CD4-positive, alpha-beta T cell treated with Interleukin-6 for 4 hours (primary cell): ENCODE measurements at regions not wholly inside any gene's neighbourhood (a gene's known extent, or its start where the extent isn't known, plus 50 kb on each side); places are given as distances from the start of the nearest gene placed in this dataset.
"Not testable (repeated sequence)": the region's sequence is repeated elsewhere in the genome, so short reads cannot be mapped to it uniquely, and the experiment has no call there.

ENCODE experiments used
- DNase-seq: peaks from one replicate; pipeline ENCODE4 v3.0.0-alpha.2; 2020; ENCODE audit warnings: mixed read lengths

DNA sequence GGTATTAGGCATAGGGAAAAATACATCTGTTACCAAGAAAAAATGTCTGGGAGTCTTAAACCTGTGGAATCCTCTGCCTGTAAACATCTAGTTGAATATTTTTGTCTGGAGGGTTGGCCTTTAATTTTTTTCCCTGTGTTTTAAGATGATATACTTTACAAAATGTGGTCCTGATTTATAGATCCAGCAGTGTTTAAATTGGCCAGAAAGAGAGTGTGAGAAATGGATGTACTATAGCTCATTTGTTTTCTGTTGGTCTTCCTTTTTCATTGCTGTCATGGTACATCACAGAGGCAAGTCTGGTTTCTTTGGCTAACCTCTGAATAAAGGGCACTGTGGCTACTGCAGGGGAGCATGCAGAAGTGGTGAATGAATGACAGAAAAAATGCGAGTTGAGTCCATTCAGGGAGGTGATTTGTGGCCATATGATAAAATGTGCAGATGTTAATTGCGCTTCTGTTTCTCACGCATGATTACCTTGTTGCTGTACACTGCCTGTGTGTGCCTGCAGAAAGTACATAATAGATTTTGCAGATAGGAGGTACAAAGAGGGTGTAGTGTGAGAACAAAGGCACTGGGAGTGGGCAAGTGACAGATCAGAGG is 150.0 kb downstream of the NFKBIZ start:
- DNase-seq, result no peak

DNA sequence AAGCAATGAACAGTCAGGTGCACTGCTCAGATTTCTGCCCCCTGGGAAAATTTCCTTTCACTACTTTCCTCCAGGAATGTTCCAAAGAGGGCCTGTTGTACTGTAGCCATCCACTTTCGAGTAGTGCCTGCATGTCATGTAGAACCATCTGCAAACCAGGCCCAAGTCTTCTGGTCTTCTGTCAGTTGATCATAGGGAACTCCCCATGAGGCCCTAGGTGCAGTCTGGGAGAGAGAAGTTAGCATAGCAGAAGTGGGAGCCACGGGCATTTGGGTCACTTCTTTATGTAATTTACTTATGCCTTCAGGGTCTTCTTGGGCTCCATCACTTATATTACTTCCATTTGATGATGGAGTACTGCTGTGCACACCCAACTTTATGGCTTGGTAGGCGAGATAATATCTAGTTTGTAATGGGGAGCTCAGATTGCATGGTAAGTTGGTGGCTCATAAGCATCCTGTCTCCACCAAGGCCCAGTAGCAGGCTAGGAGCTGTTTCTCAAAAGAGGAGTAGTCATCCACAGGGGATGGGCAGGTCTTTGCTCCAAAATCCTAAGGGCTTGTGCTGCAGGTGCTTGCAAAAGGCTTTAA is 151.4 kb downstream of the NFKBIZ start:
- no peak for DNase-seq

- no peak for DNase-seq
These were observed 152.7 kb downstream of the NFKBIZ start for GRCh38 chr3:102002056-102002455.

DNA sequence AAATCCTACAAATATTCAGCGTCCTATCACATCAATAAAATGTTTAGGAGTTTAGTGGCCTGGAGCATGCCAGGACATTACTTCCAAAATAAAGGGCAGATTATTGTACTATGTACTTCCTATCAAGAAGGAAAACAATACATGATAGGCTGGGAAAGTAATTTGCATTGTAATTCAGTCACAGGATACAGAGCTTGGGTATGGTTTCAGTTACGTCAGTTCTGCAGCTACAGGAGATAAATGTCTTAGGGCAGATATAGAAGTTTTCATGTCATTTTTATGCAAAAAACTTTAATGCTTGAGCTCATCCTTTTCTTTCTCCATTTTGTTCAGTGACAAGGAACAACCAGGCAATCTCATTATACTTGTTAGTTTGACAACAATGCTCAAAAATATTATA is 155.2 kb downstream of the NFKBIZ start:
- no peak for DNase-seq

GRCh38 chr3:102005551-102005950 is 156.2 kb downstream of the NFKBIZ start:
- DNase-seq, result no peak

DNA sequence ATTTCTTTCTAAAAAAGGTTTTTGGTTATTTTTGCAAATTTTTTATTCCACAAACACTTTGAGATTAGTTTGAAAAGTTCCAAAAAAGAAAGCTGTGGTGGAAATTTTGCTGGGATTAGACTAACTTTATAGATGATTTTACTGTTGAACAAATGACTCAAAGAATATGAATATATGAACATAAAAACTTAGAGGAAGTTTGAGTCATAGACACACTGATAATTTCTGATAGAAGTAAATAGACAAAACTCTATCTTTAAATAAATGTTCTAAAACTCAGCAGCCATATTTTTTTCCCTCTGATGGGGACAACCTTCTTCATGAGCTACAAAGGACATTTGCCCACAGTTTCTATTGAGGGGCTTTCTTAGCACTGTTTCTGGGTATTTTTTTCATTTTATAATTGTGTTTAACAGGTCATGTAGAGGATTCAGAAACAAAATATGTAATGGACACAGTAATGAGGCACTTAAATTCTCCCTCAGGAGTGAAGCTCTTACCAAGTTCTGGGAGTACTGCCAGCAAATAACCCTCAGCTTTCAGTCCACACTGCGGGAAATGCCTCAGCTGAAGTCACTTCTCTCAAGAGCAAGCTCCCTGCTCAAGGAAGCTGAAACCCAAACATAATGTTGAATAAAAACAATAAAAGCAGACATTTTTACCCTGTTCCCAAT is 157.6 kb downstream of the NFKBIZ start:
- no peak for DNase-seq

DNA sequence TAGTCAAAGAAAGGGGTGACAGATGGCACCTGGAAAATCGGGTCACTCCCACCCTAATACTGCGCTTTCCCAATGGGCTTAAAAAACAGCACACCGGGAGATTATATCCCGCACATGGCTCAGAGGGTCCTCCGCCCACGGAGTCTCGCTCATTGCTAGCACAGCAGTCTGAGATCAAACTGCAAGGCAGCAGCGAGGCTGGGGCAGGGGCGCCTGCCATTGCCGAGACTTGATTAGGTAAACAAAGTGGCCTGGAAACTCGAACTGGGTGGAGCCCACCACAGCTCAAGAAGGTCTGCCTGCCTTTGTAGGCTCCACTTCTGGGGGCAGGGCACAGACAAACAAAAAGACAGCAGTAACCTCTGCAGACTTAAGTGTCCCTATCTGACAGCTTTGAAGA is 159.1 kb downstream of the NFKBIZ start:
- DNase-seq, result not testable (repeated sequence)

- DNase-seq, result no peak
These were observed 167.1 kb downstream of the NFKBIZ start for GRCh38 chr3:102016417-102016816.

DNA sequence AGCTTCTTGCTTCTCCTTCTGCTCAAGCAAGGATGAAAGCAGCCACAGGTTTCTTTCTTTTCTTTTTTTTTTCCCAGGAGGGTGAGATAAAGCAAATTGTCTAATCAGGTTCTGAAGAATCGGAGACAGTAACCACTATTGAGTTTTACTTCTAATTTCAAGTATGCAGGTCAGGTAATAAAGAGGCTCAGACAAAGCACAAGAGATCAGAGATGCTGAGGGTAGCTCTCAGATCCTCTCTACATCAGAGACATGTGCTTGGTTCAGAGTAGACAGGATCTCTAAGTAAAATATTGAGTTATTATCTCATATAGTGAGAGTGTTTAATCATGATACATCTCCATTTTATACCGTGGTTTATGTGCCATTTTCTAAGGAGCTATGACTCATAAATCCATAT is 168.5 kb downstream of the NFKBIZ start:
- DNase-seq, result no peak

- DNase-seq, result no peak
These were observed 169.2 kb downstream of the NFKBIZ start for GRCh38 chr3:102018551-102018950.

DNA sequence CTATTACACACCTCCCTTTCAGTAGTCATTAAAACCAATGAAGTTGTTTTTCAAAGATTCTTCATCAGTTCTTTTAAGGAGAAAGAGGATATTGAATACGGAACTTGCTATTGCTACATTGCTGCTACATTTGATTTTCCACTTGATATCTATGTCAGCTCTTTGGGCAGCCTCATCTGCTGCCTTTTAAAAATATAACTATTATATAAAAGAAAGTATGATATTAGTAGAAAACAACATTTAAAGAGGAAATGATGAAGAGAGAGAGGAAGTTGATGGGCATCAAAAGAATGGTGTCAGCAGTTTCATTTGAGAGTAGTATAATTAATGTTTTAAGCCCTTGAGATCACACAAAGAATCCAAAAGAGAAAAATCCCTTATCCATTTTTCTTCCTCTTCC is 171.4 kb downstream of the NFKBIZ start:
- no peak for DNase-seq

GRCh38 chr3:102024270-102024904 is 175.1 kb downstream of the NFKBIZ start:
- no peak for DNase-seq

DNA sequence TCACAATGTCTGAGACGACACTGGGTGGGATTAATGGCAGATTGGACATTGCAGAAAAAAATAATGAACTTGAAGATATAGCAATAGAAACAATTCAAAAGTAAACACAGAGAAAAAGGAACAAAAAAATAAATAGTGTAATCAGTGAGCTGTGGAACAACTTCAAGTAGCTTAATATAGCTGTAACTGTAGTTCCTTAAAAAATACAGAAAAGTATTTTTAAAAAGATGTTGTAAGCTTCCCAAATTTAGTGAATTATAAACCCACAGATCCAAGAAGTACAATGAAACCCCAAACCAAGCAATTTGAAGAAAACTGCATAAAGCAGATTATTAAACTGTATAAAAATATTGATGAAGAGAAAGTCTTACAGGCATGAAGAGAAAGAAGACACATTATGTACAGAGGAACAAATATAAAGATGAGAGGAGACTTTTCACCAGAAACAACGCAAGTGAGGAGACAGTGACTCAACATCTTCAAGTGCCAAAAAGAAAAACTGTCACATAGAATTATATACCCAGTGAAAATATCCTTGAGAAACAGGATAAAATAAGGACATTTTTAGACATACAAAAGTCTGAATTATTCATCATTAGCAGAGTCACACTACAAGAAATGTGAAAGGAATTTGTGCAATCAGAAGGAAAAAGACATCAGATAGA is 176.4 kb downstream of the NFKBIZ start:
- no peak for DNase-seq

DNA sequence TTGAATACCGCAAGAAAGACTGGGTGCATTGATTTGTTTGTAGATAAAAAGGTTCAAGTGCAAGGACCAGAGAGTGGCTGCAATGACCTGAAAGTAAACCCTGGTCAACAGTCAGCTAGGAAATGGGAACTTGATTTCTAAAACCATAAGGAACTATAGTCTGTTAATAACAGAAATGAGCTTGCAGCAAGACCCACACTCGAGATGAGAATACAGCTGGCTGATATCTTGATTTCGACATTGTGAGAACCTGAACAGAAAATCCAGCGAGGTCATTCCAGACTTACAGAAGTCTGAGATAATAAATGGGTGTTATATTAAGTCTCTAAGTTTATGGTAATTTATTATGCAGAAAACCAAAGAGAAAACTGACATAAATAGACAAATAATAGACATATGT is 177.3 kb downstream of the NFKBIZ start:
- no peak for DNase-seq

DNA sequence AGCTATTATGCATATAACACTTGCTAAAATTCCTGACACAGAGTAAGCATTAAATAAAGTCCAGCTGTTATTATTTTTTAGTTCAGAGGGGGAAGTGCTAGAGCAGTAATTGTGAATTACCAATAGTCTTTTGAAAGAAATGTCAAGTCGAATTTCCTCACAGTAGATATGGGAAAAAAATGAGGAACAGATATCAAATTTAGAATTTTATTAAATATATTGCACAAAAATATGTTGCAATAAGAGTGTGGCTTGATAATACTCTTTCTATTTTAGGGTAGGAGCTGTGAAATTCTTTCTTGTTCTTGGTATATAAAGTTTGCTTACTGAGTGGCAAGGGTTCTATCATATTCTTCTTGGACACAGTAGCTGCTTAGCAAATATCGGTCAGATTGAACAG is 181.3 kb downstream of the NFKBIZ start:
- DNase-seq, result no peak

DNA sequence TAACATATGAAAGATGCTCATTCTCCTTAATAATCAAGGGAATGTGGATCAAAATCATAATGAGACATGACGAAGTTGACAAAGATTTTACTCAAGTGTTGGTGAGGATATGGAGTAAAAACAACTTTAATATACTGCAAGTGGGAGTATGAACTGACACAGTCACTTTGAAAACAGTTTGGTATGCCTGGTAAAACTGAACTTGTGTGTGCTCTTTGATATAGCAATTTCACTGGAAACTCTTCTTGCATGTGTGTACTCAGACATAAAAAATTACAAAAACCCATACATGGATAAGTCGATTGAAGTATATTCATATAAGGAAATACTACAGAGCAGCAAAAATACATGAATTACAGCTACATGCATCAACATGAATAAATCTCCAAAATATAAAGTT is 182.5 kb downstream of the NFKBIZ start:
- no peak for DNase-seq

GRCh38 chr3:102032491-102033383 is 183.4 kb downstream of the NFKBIZ start:
- no peak for DNase-seq

DNA sequence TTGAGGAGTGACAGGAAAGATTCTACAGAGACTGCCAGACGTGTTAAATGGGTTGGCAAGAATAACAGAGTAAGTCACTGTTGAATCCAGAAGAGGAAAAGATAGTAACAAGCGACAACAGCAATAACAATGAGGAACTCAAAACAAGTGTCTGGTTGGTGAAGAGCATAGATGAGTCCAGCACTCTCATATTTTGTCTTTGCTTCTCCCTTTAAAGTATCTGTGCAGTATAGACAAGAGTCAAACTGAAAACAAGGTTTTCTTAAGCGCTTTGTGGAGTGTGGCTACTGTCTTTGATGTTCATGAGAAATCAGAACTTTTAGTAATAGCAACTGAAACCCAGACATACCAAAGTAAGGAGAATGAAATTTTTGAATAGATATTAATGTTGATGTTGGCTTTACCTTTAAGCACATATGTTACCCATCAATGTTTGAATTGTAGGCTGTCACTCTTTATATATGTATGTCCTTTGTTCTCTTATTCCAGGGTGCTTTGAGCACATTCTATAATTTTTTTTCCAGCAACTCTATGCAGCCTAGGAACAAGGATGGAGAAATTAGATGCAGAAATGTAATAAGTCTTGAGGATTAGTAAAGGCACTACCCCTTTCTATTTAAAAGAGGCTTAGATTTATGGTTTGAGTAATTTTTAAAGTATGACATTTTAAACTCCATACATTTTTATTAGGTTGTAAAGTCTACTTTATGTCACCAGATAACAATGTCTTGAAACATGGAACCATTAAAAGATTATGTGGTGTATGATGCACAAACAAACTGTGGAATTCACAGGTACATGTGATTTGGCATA is 185.5 kb downstream of the NFKBIZ start:
- no peak for DNase-seq

DNA sequence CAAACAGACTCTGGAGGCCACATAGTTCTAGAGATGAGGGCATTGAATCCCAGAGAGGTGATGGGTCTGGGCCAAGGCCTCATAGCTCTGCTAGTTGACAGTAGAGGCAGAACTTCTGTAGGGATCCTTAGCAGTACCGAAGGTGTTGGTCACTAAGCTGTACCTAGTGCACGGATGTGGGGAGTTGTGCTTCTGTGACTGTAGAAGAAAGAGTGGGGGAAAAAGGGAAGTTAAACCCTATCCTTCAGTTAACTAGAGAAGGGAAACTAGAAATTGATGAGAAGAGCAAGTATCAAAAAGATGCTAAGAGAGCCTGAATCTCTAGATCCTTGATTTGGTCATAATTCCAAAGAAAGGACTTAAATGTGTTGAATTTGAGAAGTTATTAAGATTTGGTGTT is 186.7 kb downstream of the NFKBIZ start:
- no peak for DNase-seq

DNA sequence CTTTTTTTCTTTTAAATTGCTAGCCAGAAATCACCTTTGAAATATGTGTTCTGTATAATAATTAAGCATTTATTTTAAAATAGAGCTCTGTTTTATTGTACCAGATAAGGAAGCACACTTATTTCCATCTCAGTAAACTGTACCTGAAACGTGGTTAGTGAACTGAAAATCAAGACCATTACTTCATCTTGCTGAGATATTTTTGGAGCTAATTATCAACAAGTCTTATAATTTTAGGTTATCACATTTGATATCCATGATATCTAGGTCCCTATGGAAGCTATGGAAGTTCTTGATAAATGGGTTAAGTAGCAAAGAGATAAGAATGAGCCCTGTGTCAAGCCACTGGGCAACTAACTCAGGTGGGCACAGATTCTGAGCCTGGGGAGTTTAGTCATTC is 187.2 kb downstream of the NFKBIZ start:
- DNase-seq, result no peak

DNA sequence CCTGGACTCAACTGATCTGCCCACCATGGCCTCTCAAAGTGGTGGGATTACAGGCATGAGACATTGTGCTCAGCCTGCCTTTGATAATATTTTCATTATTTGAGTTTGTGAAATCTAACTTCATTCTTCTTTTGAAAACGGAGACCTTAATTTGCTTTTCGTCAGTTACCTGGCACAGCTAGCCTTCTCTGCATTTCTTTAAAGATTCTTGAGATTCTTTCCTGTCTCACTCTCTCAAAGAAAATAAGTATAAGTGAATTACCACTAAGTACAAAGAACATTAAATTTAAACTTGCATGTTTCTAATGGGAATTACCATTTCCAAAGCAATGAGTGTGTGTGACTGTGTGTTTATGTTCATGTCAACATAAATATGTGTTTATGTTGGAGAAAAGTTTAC is 187.9 kb downstream of the NFKBIZ start:
- DNase-seq, result no peak

DNA sequence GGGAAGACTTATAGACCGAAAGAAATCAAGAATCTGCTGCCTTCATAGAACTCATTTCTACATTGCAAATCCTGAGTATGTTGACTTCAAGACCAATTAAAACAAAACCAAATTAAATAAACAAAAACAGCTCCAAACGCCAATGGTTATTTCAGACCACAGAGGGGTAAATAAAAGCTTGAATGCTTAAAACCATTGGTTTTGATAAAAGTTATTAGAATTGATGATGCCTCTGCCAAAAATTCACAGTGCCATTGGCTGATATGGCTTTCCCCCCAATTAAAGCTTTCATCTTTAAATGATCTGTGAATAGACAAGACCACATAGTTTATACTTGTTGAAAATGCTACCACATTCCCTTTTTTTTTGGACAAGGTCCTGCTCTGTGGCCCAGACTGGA is 188.5 kb downstream of the NFKBIZ start:
- no peak for DNase-seq
